B cell (primary cell): ENCODE measurements at regions not wholly inside any gene's neighbourhood (a gene's known extent, or its start where the extent isn't known, plus 50 kb on each side); places are given as distances from the start of the nearest gene placed in this dataset.

Experiments used
- ATAC-seq: fragments of 200-7000 bp; cut with Tn5 transposase; one replicate; pipeline ENCODE4 v1.10.0; 2021; ENCODE audit warnings: low read depth, mild to moderate bottlenecking, moderate number of reproducible peaks, moderate library complexity
- CTCF ChIA-PET: fragments of 350-600 bp; sonication (Branson Sonifier 250); formaldehyde crosslinking; loops from one replicate; lab custom pipeline; 2021; ENCODE audit warnings: antibody characterized with exemption, inconsistent platforms; lab: Charles Lee
- POLR2A ChIA-PET: fragments of 350-600 bp; sonication (Branson Sonifier 250); formaldehyde crosslinking; loops from one replicate; lab custom pipeline; 2021; ENCODE audit warnings: antibody characterized with exemption; lab: Charles Lee
- DNase-seq: peaks from one replicate; pipeline ENCODE4 v3.0.0; 2013
- H2AFZ ChIP-seq: 2 replicates; pipeline ENCODE4 v1.6.1; 2012; ENCODE audit warnings: mild to moderate bottlenecking, low read depth, low read length; ENCODE audit not compliant: insufficient read depth, poor library complexity, severe bottlenecking
- H3K27ac ChIP-seq, 2 donors: 1 replicate in 1 of 2; 2 replicates in 1 of 2; pipeline ENCODE4 v1.5.1; 2012 to 2013; ENCODE audit warnings: low read length in 2 of 2, mild to moderate bottlenecking in 2 of 2, moderate library complexity in 1 of 2
- H3K27me3 ChIP-seq, 4 experiments: fragments of 200-600 bp in 1 of 4; sonication (generic) in 1 of 4; replicated peaks in 1 of 4; 1 replicate in 2 of 4; 2 replicates in 2 of 4; pipeline versions ENCODE4 v1.6.1 to v1.7.0; 2013 to 2016; ENCODE audit warnings: low read length in 3 of 4, mild to moderate bottlenecking in 2 of 4, mixed read lengths in 1 of 4, moderate library complexity in 1 of 4; ENCODE audit not compliant: insufficient read depth in 4 of 4, control insufficient read depth in 3 of 4; ENCODE audit errors: control extremely low read depth in 1 of 4
- H3K36me3 ChIP-seq, 2 experiments: replicated peaks in 1 of 2; 1 replicate in 1 of 2; 2 replicates in 1 of 2; pipeline versions ENCODE4 v1.6.1 to v1.7.1; 2013; ENCODE audit warnings: low read length in 1 of 2; ENCODE audit not compliant: insufficient read depth in 2 of 2, control insufficient read depth in 1 of 2; ENCODE audit errors: control extremely low read depth in 1 of 2, extremely low read depth in 1 of 2
- H3K4me1 ChIP-seq, 2 donors: fragments of 200-600 bp in 1 of 2; sonication (generic) in 1 of 2; 1 replicate in 1 of 2; 2 replicates in 1 of 2; pipeline versions ENCODE4 v1.5.1 to v1.6.1; 2013 to 2017; ENCODE audit warnings: low read length in 2 of 2; ENCODE audit not compliant: control insufficient read depth in 2 of 2, insufficient read depth in 2 of 2
- H3K4me2 ChIP-seq: replicated peaks from 2 replicates; pipeline ENCODE3; 2012; ENCODE audit warnings: mild to moderate bottlenecking, low read depth, low read length; ENCODE audit not compliant: poor library complexity, severe bottlenecking
- H3K4me3 ChIP-seq, 5 experiments: fragments of 200-600 bp in 1 of 5; sonication (generic) in 1 of 5; 1 replicate in 3 of 5; 2 replicates in 2 of 5; pipeline versions ENCODE4 v1.5.1 to v1.7.0; 2011 to 2016; ENCODE audit warnings: low read length in 4 of 5, mild to moderate bottlenecking in 4 of 5, low read depth in 2 of 5, control low read depth in 1 of 5, moderate library complexity in 1 of 5; ENCODE audit not compliant: insufficient read depth in 1 of 5; ENCODE audit errors: control extremely low read depth in 1 of 5, extremely low read depth in 1 of 5
- H3K79me2 ChIP-seq: fragments of 200-600 bp; sonication (generic); one replicate; pipeline ENCODE4 v1.6.0; 2016; ENCODE audit warnings: low read length; ENCODE audit not compliant: control insufficient read depth, insufficient read depth
- H3K9ac ChIP-seq: fragments of 200-600 bp; sonication (generic); 2 replicates; pipeline ENCODE4 v1.6.1; 2017; ENCODE audit warnings: mild to moderate bottlenecking, low read length, moderate library complexity
- H3K9me3 ChIP-seq, 3 donors: one replicate each; pipeline versions ENCODE4 v1.6.1 to v1.7.1; 2013; ENCODE audit warnings: low read length in 2 of 3; ENCODE audit not compliant: control insufficient read depth in 2 of 3, insufficient read depth in 1 of 3; ENCODE audit errors: control extremely low read depth in 1 of 3
- H4K20me1 ChIP-seq: 2 replicates; pipeline ENCODE4 v1.6.0; 2012; ENCODE audit warnings: mild to moderate bottlenecking, low read length; ENCODE audit not compliant: insufficient read depth, control insufficient read depth, poor library complexity, severe bottlenecking
- H3K27ac Mint-ChIP-seq: one replicate; pipeline ENCODE4 v1.8.0; 2021; ENCODE audit warnings: mixed read lengths
- H3K27me3 Mint-ChIP-seq: one replicate; pipeline ENCODE4 v1.8.0; 2021; ENCODE audit warnings: mixed read lengths
- H3K4me1 Mint-ChIP-seq: one replicate; pipeline ENCODE4 v1.8.0; 2021; ENCODE audit warnings: mixed read lengths
- H3K4me3 Mint-ChIP-seq: one replicate; pipeline ENCODE4 v1.8.0; 2021; ENCODE audit warnings: mixed read lengths
- H3K9me3 Mint-ChIP-seq: one replicate; pipeline ENCODE4 v1.8.0; 2022; ENCODE audit warnings: mixed read lengths; ENCODE audit not compliant: insufficient read depth
- EZH2 ChIP-seq: IDR thresholded peaks from 2 replicates; pipeline ENCODE4 v1.6.1; 2012; ENCODE audit warnings: borderline replicate concordance, low read depth, mild to moderate bottlenecking, moderate library complexity, low read length; ENCODE audit not compliant: insufficient read depth, poor library complexity, severe bottlenecking
- WGBS: methylation state at CpG from one replicate; pipeline ENCODE4 v1.1.5; 2013; ENCODE audit warnings: missing lambda C conversion rate; ENCODE audit not compliant: insufficient coverage; 5-methylcytosine and 5-hydroxymethylcytosine counted together
- intact Hi-C: fragments of 100-400 bp; cut with micrococcal nuclease; formaldehyde crosslinking; loops from one replicate; pipeline ENCODE4 v1.10.0; 2022
- TF ChIP-seq, protein P1 (sequence below): fragments of 200-600 bp; IDR thresholded peaks from one replicate; pipeline ENCODE4 v1.8.0; 2022; ENCODE audit warnings: antibody characterized with exemption, mild to moderate bottlenecking

DNA sequence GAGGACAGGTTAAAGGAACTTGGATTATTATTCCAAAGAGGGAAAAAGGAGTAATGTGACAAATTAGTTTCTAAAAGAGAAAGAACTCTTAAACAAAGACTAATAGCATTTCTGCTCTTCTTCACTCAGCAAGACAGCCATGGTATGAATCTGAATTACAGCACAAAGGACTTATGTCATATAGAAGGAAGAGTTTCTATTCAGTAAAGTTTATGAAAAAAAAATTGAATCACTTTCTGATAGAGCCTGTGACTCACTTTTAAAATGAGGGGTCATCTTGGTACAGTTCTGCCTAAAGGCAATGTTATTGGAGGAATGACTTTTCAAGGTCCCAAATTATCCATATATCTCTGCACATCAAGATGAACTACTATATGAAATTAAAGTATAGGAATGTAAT is 101.7 kb downstream of the DUSP6 start:
- no peak overlapping the region for H3K4me3 Mint-ChIP-seq
- DNase-seq, result no peak
- ChIA-PET POLR2A (no interaction called here), CTCF (no interaction called here)
- Histone ChIP-seq H3K4me1 (no peaks in the 10 kb centered on the region), H4K20me1 (no peaks in the 10 kb centered on the region), H3K36me3 (no peaks in the 10 kb centered on the region), H3K27me3 (no peaks in the 10 kb centered on the region), H3K4me3 (no peak overlapping the region), H3K9me3 (no peaks in the 10 kb centered on the region), H3K9ac (no peak overlapping the region), H2AFZ (no peak overlapping the region), H3K4me2 (no peak overlapping the region), H3K27ac (no peak overlapping the region), H3K79me2 (no peaks in the 10 kb centered on the region)
- ATAC-seq, result no peak
- intact Hi-C loops, result no loop called here
- no peaks in the 10 kb centered on the region for H3K9me3 Mint-ChIP-seq
- no peak for TF ChIP-seq EZH2
- TF ChIP-seq, protein P1, sequence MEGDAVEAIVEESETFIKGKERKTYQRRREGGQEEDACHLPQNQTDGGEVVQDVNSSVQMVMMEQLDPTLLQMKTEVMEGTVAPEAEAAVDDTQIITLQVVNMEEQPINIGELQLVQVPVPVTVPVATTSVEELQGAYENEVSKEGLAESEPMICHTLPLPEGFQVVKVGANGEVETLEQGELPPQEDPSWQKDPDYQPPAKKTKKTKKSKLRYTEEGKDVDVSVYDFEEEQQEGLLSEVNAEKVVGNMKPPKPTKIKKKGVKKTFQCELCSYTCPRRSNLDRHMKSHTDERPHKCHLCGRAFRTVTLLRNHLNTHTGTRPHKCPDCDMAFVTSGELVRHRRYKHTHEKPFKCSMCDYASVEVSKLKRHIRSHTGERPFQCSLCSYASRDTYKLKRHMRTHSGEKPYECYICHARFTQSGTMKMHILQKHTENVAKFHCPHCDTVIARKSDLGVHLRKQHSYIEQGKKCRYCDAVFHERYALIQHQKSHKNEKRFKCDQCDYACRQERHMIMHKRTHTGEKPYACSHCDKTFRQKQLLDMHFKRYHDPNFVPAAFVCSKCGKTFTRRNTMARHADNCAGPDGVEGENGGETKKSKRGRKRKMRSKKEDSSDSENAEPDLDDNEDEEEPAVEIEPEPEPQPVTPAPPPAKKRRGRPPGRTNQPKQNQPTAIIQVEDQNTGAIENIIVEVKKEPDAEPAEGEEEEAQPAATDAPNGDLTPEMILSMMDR, result no peak
- no peak overlapping the region for H3K27ac Mint-ChIP-seq
- no peaks in the 10 kb centered on the region for H3K4me1 Mint-ChIP-seq
- peaks cover 17% of the 10 kb centered on the region for H3K27me3 Mint-ChIP-seq

- Histone ChIP-seq H3K4me2 (no peak overlapping the region), H4K20me1 (no peaks in the 10 kb centered on the region), H2AFZ (no peak overlapping the region), H3K4me1 (peaks cover 2 to 3% of the 10 kb centered on the region in 2 donors), H3K9ac (no peak overlapping the region), H3K4me3 (no peak overlapping the region), H3K36me3 (no peaks in the 10 kb centered on the region), H3K79me2 (no peaks in the 10 kb centered on the region), H3K27me3 (no peaks in the 10 kb centered on the region), H3K9me3 (no peaks in the 10 kb centered on the region), H3K27ac (no peak overlapping the region)
- intact Hi-C loops, result no loop called here
- no peak for ATAC-seq
- POLR2A ChIA-PET, result no interaction called here
- DNase-seq, result no peak
- WGBS, result no CpG with 5 or more reads among the region's 2 CpGs
- CTCF ChIA-PET, result no interaction called here
- Mint-ChIP-seq H3K9me3 (no peaks in the 10 kb centered on the region), H3K27me3 (peaks cover 17% of the 10 kb centered on the region), H3K4me1 (peaks cover 3% of the 10 kb centered on the region), H3K27ac (no peak overlapping the region), H3K4me3 (no peak overlapping the region)
- TF ChIP-seq, protein P1, result no peak
- no peak for TF ChIP-seq EZH2
Measured at GRCh38 chr12:89250213-89250612, 102.1 kb downstream of the DUSP6 start.
